Hepatocyte (in vitro differentiated cells): ENCODE measurements at regions not wholly inside any gene's neighbourhood (a gene's known extent, or its start where the extent isn't known, plus 50 kb on each side); places are given as distances from the start of the nearest gene placed in this dataset.

Experiments
- DNase-seq: peaks from one replicate; pipeline ENCODE4 v3.0.0-alpha.2; 2016; ENCODE audit warnings: low spot score
- H2AFZ ChIP-seq: fragments of 200-600 bp; sonication (generic); 2 replicates; pipeline ENCODE4 v1.6.0; 2016; ENCODE audit warnings: antibody characterized with exemption, mild to moderate bottlenecking
- H3K27ac ChIP-seq: fragments of 200-600 bp; sonication (generic); 2 replicates; pipeline ENCODE4 v1.5.1; 2016; ENCODE audit warnings: mild to moderate bottlenecking
- H3K27me3 ChIP-seq: fragments of 200-600 bp; sonication (generic); 2 replicates; pipeline ENCODE4 v1.6.1; 2016
- H3K36me3 ChIP-seq: fragments of 200-600 bp; sonication (generic); replicated peaks from 2 replicates; pipeline ENCODE4 v1.5.1; 2016; ENCODE audit warnings: low read depth; ENCODE audit not compliant: insufficient read depth
- H3K4me1 ChIP-seq: fragments of 200-600 bp; sonication (generic); 2 replicates; pipeline ENCODE4 v1.5.1; 2016; ENCODE audit warnings: mild to moderate bottlenecking, moderate library complexity; ENCODE audit not compliant: insufficient read depth
- H3K4me2 ChIP-seq: fragments of 200-600 bp; sonication (generic); 2 replicates; pipeline ENCODE4 v1.6.0; 2016
- H3K4me3 ChIP-seq: fragments of 200-600 bp; sonication (generic); 2 replicates; pipeline ENCODE4 v1.5.1; 2016; ENCODE audit warnings: mild to moderate bottlenecking
- H3K79me2 ChIP-seq: fragments of 200-600 bp; sonication (generic); 2 replicates; pipeline ENCODE4 v1.6.0; 2017; ENCODE audit warnings: mild to moderate bottlenecking
- H3K9me2 ChIP-seq: fragments of 200-600 bp; sonication (generic); replicated peaks from 2 replicates; pipeline ENCODE4 v1.6.0; 2017; ENCODE audit warnings: mild to moderate bottlenecking; ENCODE audit not compliant: insufficient read depth
- H3K9me3 ChIP-seq: fragments of 200-600 bp; sonication (generic); 2 replicates; pipeline ENCODE4 v1.5.1; 2016; ENCODE audit warnings: low read depth, mild to moderate bottlenecking
- H4K20me1 ChIP-seq: fragments of 200-600 bp; sonication (generic); 2 replicates; pipeline ENCODE4 v1.6.0; 2016; ENCODE audit warnings: mild to moderate bottlenecking; ENCODE audit not compliant: insufficient read depth, poor library complexity, severe bottlenecking
- CTCF ChIP-seq: fragments of 200-600 bp; sonication (generic); IDR thresholded peaks from 2 replicates; pipeline ENCODE4 v1.5.1; 2016; ENCODE audit warnings: antibody characterized with exemption, mild to moderate bottlenecking; ENCODE audit not compliant: poor library complexity
- EZH2 ChIP-seq: fragments of 200-600 bp; sonication (generic); IDR thresholded peaks from 2 replicates; pipeline ENCODE4 v1.6.1; 2016; ENCODE audit warnings: antibody characterized with exemption, mild to moderate bottlenecking, borderline replicate concordance
- EZH2phosphoT487 ChIP-seq: fragments of 200-600 bp; sonication (generic); IDR thresholded peaks from one replicate; pipeline ENCODE4 v1.6.1; 2018; ENCODE audit warnings: antibody characterized with exemption, mild to moderate bottlenecking, low read depth, moderate library complexity; ENCODE audit not compliant: unreplicated experiment, severe bottlenecking
- WGBS: methylation state at CpG from one replicate; pipeline ENCODE4 v1.1.6; 2016; ENCODE audit warnings: low lambda C conversion rate; ENCODE audit errors: missing lambda C conversion rate; 5-methylcytosine and 5-hydroxymethylcytosine counted together

- H3K79me2 ChIP-seq, result no peaks in the 10 kb centered on the region
These were observed 134.0 kb upstream of the PODXL start for GRCh38 chr7:131690441-131690840.

DNA sequence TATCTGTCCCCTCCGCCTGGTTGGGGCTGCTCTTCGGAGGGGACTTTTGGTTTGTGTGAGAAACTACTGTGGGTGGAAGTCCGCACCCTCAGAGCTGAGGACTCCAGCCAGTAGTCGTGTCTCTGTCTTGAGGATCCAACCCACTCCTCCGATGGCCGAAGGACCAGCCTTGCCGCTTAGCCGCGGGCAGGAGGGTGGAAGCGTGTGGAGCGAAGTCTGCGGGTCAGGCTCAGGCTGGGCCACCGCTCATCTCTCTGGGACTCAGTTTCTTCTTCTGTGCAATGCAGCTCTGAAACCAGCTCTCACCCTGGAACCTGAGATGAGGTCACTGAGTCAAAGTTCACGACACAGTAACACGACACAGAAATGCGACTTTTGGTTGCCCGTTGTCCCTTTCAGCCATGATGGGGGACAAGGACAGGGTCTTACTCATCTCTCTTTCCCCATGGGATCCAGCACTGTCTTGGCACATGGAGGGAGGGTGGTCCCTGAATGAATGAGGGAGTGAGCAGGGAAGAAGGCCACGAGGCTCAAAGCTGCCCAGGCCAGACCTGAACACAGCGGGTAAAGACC lies 133.3 kb upstream of the PODXL start:
- 85% methylated on average over 19 of the region's 19 CpGs for WGBS
- H3K9me2 ChIP-seq, result no peaks in the 10 kb centered on the region

More at GRCh38 chr7:131690441-131690840, 134.0 kb upstream of the PODXL start:
- Histone ChIP-seq H4K20me1 (no peaks in the 10 kb centered on the region), H3K4me1 (no peaks in the 10 kb centered on the region), H3K27me3 (peaks cover 14% of the 10 kb centered on the region), H3K9me3 (no peaks in the 10 kb centered on the region), H3K9me2 (no peaks in the 10 kb centered on the region), H3K4me2 (no peak overlapping the region), H3K4me3 (no peak overlapping the region), H3K36me3 (no peaks in the 10 kb centered on the region), H2AFZ (no peak overlapping the region), H3K27ac (no peak overlapping the region)
- no peak for DNase-seq
- WGBS, result 82% methylated on average over 12 of the region's 12 CpGs
- TF ChIP-seq EZH2 (no peak), EZH2phosphoT487 (no peak), CTCF (no peak)

GRCh38 chr7:131688738-131689661 lies 132.6 kb upstream of the PODXL start:
- peak; percentile 82 for DNase-seq
- no peak overlapping the region for H3K4me3 ChIP-seq
- H3K79me2 ChIP-seq, result no peaks in the 10 kb centered on the region
- TF ChIP-seq CTCF (peak; percentile 91), EZH2 (no peak), EZH2phosphoT487 (no peak)
- no peaks in the 10 kb centered on the region for H3K9me2 ChIP-seq
- no peaks in the 10 kb centered on the region for H3K36me3 ChIP-seq
- H3K27ac ChIP-seq, result no peak overlapping the region
- WGBS, result 64% methylated on average over 12 of the region's 12 CpGs
- H3K4me1 ChIP-seq, result no peaks in the 10 kb centered on the region
- H3K9me3 ChIP-seq, result no peaks in the 10 kb centered on the region
- H2AFZ ChIP-seq, result no peak overlapping the region
- H3K27me3 ChIP-seq, result peaks cover 15% of the 10 kb centered on the region
- H3K4me2 ChIP-seq, result no peak overlapping the region
- H4K20me1 ChIP-seq, result no peaks in the 10 kb centered on the region

More for the DNA sequence above, 133.3 kb upstream of the PODXL start:
- H3K27me3 ChIP-seq, result peaks cover 15% of the 10 kb centered on the region
- no peak overlapping the region for H3K4me3 ChIP-seq
- H3K4me1 ChIP-seq, result no peaks in the 10 kb centered on the region
- H4K20me1 ChIP-seq, result no peaks in the 10 kb centered on the region
- no peaks in the 10 kb centered on the region for H3K9me3 ChIP-seq
- no peak overlapping the region for H3K27ac ChIP-seq
- no peak for DNase-seq
- no peaks in the 10 kb centered on the region for H3K79me2 ChIP-seq
- no peak overlapping the region for H3K4me2 ChIP-seq
- H3K36me3 ChIP-seq, result no peaks in the 10 kb centered on the region
- no peak for TF ChIP-seq CTCF
- TF ChIP-seq EZH2phosphoT487, result no peak
- TF ChIP-seq EZH2, result no peak
- H2AFZ ChIP-seq, result no peak overlapping the region
